H1 (cell line): ENCODE measurements at regions not wholly inside any gene's neighbourhood (a gene's known extent, or its start where the extent isn't known, plus 50 kb on each side); places are given as distances from the start of the nearest gene placed in this dataset.

ENCODE experiments used
- CTCF ChIA-PET: fragments of 300-600 bp; sonication (Branson Sonifier 250); formaldehyde crosslinking; loops from one replicate; lab custom pipeline; 2021; ENCODE audit not compliant: partially characterized antibody; lab: Charles Lee
- POLR2A ChIA-PET: fragments of 300-600 bp; sonication (Branson Sonifier 250); formaldehyde crosslinking; loops from one replicate; lab custom pipeline; 2021; ENCODE audit warnings: inconsistent platforms; ENCODE audit not compliant: partially characterized antibody; lab: Charles Lee
- DNase-seq, 2 experiments: peaks; one replicate each; pipeline versions ENCODE4 v3.0.0 to v3.0.0-alpha.2; 2010 to 2022; ENCODE audit warnings: low spot score in 2 of 2, low read depth in 1 of 2, mixed read lengths in 1 of 2
- FAIRE-seq: peaks from 2 replicates; lab custom pipeline; 2011; peaks lifted over from hg19 to GRCh38; lab: Jason Lieb, UNC
- H2AFZ ChIP-seq: 2 replicates; pipeline ENCODE4 v1.8.1; 2012; ENCODE audit warnings: low read length, inconsistent platforms
- H2AK5ac ChIP-seq: 2 replicates; pipeline ENCODE4 v1.6.1; 2013; ENCODE audit warnings: low read depth, low read length
- H2BK120ac ChIP-seq: replicated peaks from 2 replicates; pipeline ENCODE3; 2013; ENCODE audit warnings: low read depth, low read length, inconsistent platforms
- H2BK12ac ChIP-seq: 2 replicates; pipeline ENCODE4 v1.6.1; 2013; ENCODE audit warnings: low read depth, low read length
- H2BK15ac ChIP-seq: 2 replicates; pipeline ENCODE4 v1.6.1; 2013; ENCODE audit warnings: low read length
- H2BK20ac ChIP-seq: 2 replicates; pipeline ENCODE4 v1.6.1; 2013; ENCODE audit warnings: low read length
- H2BK5ac ChIP-seq: 2 replicates; pipeline ENCODE4 v1.6.1; 2013; ENCODE audit warnings: low read depth, low read length
- H3K14ac ChIP-seq: 2 replicates; pipeline ENCODE4 v1.6.1; 2013; ENCODE audit warnings: inconsistent platforms; ENCODE audit not compliant: insufficient read length
- H3K18ac ChIP-seq: 2 replicates; pipeline ENCODE4 v1.6.1; 2013; ENCODE audit warnings: low read length; ENCODE audit errors: extremely low read depth
- H3K23ac ChIP-seq: 2 replicates; pipeline ENCODE4 v1.6.1; 2013; ENCODE audit warnings: inconsistent platforms; ENCODE audit not compliant: insufficient read length
- H3K23me2 ChIP-seq: 2 replicates; pipeline ENCODE4 v1.6.1; 2013; ENCODE audit warnings: low read depth, low read length
- H3K27ac ChIP-seq: 2 replicates; pipeline ENCODE4 v1.6.1; 2011; ENCODE audit warnings: low read depth, low read length, inconsistent platforms
- H3K27me3 ChIP-seq, 4 experiments: replicated peaks in 1 of 4; 1 replicate in 1 of 4; 2 replicates in 3 of 4; pipeline versions ENCODE4 v1.6.1 to v1.8.1; 2011 to 2013; ENCODE audit warnings: low read length in 3 of 4, mild to moderate bottlenecking in 3 of 4, inconsistent platforms in 2 of 4, mixed read lengths in 2 of 4, moderate library complexity in 1 of 4; ENCODE audit not compliant: control insufficient read depth in 3 of 4, insufficient read depth in 3 of 4; ENCODE audit errors: extremely low read depth in 1 of 4
- H3K36me3 ChIP-seq, 4 experiments: 2 replicates each; pipeline versions ENCODE4 v1.6.1 to v1.8.1; 2011 to 2013; ENCODE audit warnings: mild to moderate bottlenecking in 4 of 4, low read length in 3 of 4, moderate library complexity in 2 of 4, control low read depth in 1 of 4, inconsistent platforms in 1 of 4; ENCODE audit not compliant: insufficient read depth in 4 of 4, control insufficient read depth in 2 of 4
- H3K4ac ChIP-seq: replicated peaks from 2 replicates; pipeline ENCODE3; 2013; ENCODE audit warnings: low read length, low read depth, mixed read lengths, inconsistent platforms; ENCODE audit not compliant: insufficient read length
- H3K4me1 ChIP-seq, 4 experiments: replicated peaks in 1 of 4; 1 replicate in 1 of 4; 2 replicates in 3 of 4; pipeline versions ENCODE4 v1.6.1 to v1.8.1; 2011 to 2013; ENCODE audit warnings: low read length in 3 of 4, inconsistent platforms in 2 of 4, mixed read lengths in 1 of 4; ENCODE audit not compliant: insufficient read depth in 4 of 4, control insufficient read depth in 3 of 4
- H3K4me2 ChIP-seq, 2 experiments: 2 replicates each; pipeline versions ENCODE4 v1.6.1 to v1.8.1; 2011 to 2013; ENCODE audit warnings: low read depth in 2 of 2, low read length in 2 of 2, control low read depth in 1 of 2, inconsistent platforms in 1 of 2, mild to moderate bottlenecking in 1 of 2; ENCODE audit not compliant: insufficient read depth in 1 of 2
- H3K4me3 ChIP-seq, 4 experiments: fragments of 200-600, 300-600 bp in 1 of 4; sonication (generic), shearing (Covaris generic), sonication (Bioruptor Twin) in 1 of 4; 2 replicates each; pipeline versions ENCODE4 v1.5.1 to v1.8.1; 2011 to 2016; ENCODE audit warnings: low read length in 4 of 4, low read depth in 3 of 4, control low read depth in 2 of 4, inconsistent platforms in 2 of 4, mild to moderate bottlenecking in 2 of 4, mixed read lengths in 1 of 4, moderate library complexity in 1 of 4; ENCODE audit not compliant: insufficient read depth in 2 of 4; ENCODE audit errors: extremely low read depth in 1 of 4
- H3K56ac ChIP-seq: replicated peaks from 2 replicates; pipeline ENCODE3; 2013; ENCODE audit warnings: low read depth, mild to moderate bottlenecking, mixed read lengths, low read length, inconsistent platforms; ENCODE audit not compliant: insufficient read length
- H3K79me1 ChIP-seq: 2 replicates; pipeline ENCODE4 v1.6.1; 2013; ENCODE audit warnings: low read depth, low read length, control low read depth
- H3K79me2 ChIP-seq, 2 experiments: 2 replicates each; pipeline versions ENCODE4 v1.6.1 to v1.8.1; 2012 to 2013; ENCODE audit warnings: low read length in 2 of 2, mild to moderate bottlenecking in 2 of 2, inconsistent platforms in 1 of 2; ENCODE audit not compliant: insufficient read depth in 2 of 2, control insufficient read depth in 1 of 2
- H3K9ac ChIP-seq, 4 experiments: replicated peaks in 1 of 4; 1 replicate in 1 of 4; 2 replicates in 3 of 4; pipeline versions ENCODE4 v1.6.1 to v1.8.1; 2011 to 2013; ENCODE audit warnings: low read depth in 3 of 4, low read length in 3 of 4, control low read depth in 2 of 4, mild to moderate bottlenecking in 2 of 4, moderate library complexity in 2 of 4, inconsistent platforms in 1 of 4; ENCODE audit errors: extremely low read depth in 1 of 4
- H3K9me3 ChIP-seq, 2 experiments: 2 replicates each; pipeline versions ENCODE4 v1.6.1 to v1.8.1; 2012 to 2013; ENCODE audit warnings: mild to moderate bottlenecking in 2 of 2, moderate library complexity in 2 of 2, control low read depth in 1 of 2, inconsistent platforms in 1 of 2, low read depth in 1 of 2, low read length in 1 of 2, mixed read lengths in 1 of 2; ENCODE audit not compliant: insufficient read depth in 2 of 2
- H4K20me1 ChIP-seq, 2 experiments: replicated peaks in 1 of 2; 2 replicates each; pipeline versions ENCODE3 to v1.8.1; 2011 to 2013; ENCODE audit warnings: inconsistent platforms in 2 of 2, low read length in 2 of 2, mild to moderate bottlenecking in 1 of 2; ENCODE audit not compliant: insufficient read depth in 2 of 2, control insufficient read depth in 1 of 2
- H4K5ac ChIP-seq: 2 replicates; pipeline ENCODE4 v1.6.1; 2013; ENCODE audit warnings: low read length, low read depth, mixed read lengths, inconsistent platforms; ENCODE audit not compliant: insufficient read length
- H4K8ac ChIP-seq: 2 replicates; pipeline ENCODE4 v1.8.0; 2013; ENCODE audit warnings: mild to moderate bottlenecking, moderate library complexity, low read length, inconsistent platforms; ENCODE audit not compliant: insufficient read depth; ENCODE audit errors: extremely low read depth
- H4K91ac ChIP-seq: replicated peaks from 2 replicates; pipeline ENCODE3; 2013; ENCODE audit warnings: low read length, mixed read lengths, inconsistent platforms; ENCODE audit not compliant: insufficient read length
- BACH1 ChIP-seq: IDR thresholded peaks from 2 replicates; pipeline ENCODE4 v1.6.1; 2012; ENCODE audit warnings: low read length, improper control_type of control experiment
- BRCA1 ChIP-seq: IDR thresholded peaks from 2 replicates; pipeline ENCODE4 v1.6.1; 2012; ENCODE audit warnings: low read depth, low read length, improper control_type of control experiment
- CEBPB ChIP-seq: IDR thresholded peaks from 2 replicates; pipeline ENCODE4 v1.6.1; 2012; ENCODE audit warnings: low read depth, low read length
- CHD2 ChIP-seq: IDR thresholded peaks from 2 replicates; pipeline ENCODE4 v1.6.1; 2012; ENCODE audit warnings: low read length, improper control_type of control experiment
- GABPA ChIP-seq: IDR thresholded peaks from 2 replicates; pipeline ENCODE4 v1.6.1; 2011; ENCODE audit warnings: mild to moderate bottlenecking, low read length, moderate library complexity, borderline replicate concordance; ENCODE audit not compliant: insufficient read depth
- HDAC2 ChIP-seq, 2 experiments: fragments of 300-600 bp in 1 of 2; sonication (generic) in 1 of 2; IDR thresholded peaks; 2 replicates each; pipeline ENCODE4 v1.6.1; 2011 to 2012; ENCODE audit warnings: low read depth in 2 of 2, low read length in 2 of 2, mild to moderate bottlenecking in 2 of 2, moderate library complexity in 2 of 2, borderline replicate concordance in 1 of 2, inconsistent platforms in 1 of 2
- PHF8 ChIP-seq: fragments of 200-600 bp; sonication (generic); conservative IDR thresholded peaks from 2 replicates; pipeline ENCODE4 v1.7.1; 2012; ENCODE audit warnings: low read depth, mild to moderate bottlenecking, inconsistent platforms, low read length, moderate library complexity
- RAD21 ChIP-seq, 2 experiments: IDR thresholded peaks in 1 of 2; conservative IDR thresholded peaks in 1 of 2; 2 replicates each; pipeline ENCODE4 v1.6.1; 2011; ENCODE audit warnings: low read depth in 2 of 2, low read length in 2 of 2, improper control_type of control experiment in 1 of 2, inconsistent platforms in 1 of 2, mild to moderate bottlenecking in 1 of 2, moderate library complexity in 1 of 2
- RNF2 ChIP-seq: fragments of 200-900, 300-1000 bp; sonication (generic); IDR thresholded peaks from 2 replicates; pipeline ENCODE4 v1.7.1; 2016; ENCODE audit warnings: borderline replicate concordance, low read depth, mild to moderate bottlenecking, antibody characterized with exemption, low read length; ENCODE audit not compliant: poor library complexity, severe bottlenecking; ENCODE audit errors: missing control alignments
- SIN3A ChIP-seq, 2 experiments: IDR thresholded peaks in 1 of 2; conservative IDR thresholded peaks in 1 of 2; 2 replicates each; pipeline ENCODE4 v1.6.1; 2011 to 2012; ENCODE audit warnings: low read length in 2 of 2, improper control_type of control experiment in 1 of 2, low read depth in 1 of 2, mild to moderate bottlenecking in 1 of 2
- SIRT6 ChIP-seq: IDR thresholded peaks from one replicate; pipeline ENCODE4 v1.7.1; 2012; ENCODE audit warnings: low read length, inconsistent platforms
- SP1 ChIP-seq: IDR thresholded peaks from 2 replicates; pipeline ENCODE4 v1.6.1; 2011; ENCODE audit warnings: low read depth, low read length
- SRF ChIP-seq: IDR thresholded peaks from 2 replicates; pipeline ENCODE4 v1.6.1; 2011; ENCODE audit warnings: mild to moderate bottlenecking, low read depth, low read length, moderate library complexity
- TBP ChIP-seq: IDR thresholded peaks from 2 replicates; pipeline ENCODE4 v1.6.1; 2011; ENCODE audit warnings: low read depth, low read length, improper control_type of control experiment
- ZNF274 ChIP-seq: IDR thresholded peaks from 2 replicates; pipeline ENCODE4 v1.7.0; 2012; ENCODE audit warnings: low read length, borderline replicate concordance; ENCODE audit errors: extremely low read depth
- WGBS, 2 experiments: shearing (Covaris generic) in 1 of 2; methylation state at CpG; one replicate each; pipeline versions ENCODE4 v1.1.6 to v1.1.7; 2013 to 2015; ENCODE audit warnings: low lambda C conversion rate in 2 of 2, mixed read lengths in 2 of 2, inconsistent platforms in 1 of 2, low coverage in 1 of 2, missing lambda C conversion rate in 1 of 2; ENCODE audit not compliant: insufficient replicate concordance in 2 of 2, insufficient coverage in 1 of 2, insufficient read length in 1 of 2; ENCODE audit errors: extremely low coverage in 1 of 2, missing lambda C conversion rate in 1 of 2; 5-methylcytosine and 5-hydroxymethylcytosine counted together

DNA sequence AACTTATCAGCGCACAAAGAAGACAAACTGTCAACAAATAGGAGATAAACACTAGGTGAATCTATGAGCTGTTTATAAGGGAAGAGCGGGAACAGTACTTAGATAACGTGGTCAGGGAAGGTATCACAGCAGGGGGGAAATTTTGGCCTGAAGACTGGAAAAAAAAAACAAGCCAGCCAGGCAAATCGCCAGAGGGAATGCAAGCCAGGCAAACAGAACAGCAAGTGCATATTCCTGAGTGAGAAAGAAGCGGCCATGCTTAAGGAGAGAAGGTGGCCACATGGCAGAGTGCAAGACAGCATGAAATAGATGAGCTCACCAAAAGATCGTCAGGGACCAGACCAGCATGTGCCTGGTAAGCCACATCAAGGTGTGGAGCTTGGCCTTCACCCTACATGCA, 466.5 kb upstream of the ARID1B start:
- Histone ChIP-seq H3K14ac (no peak overlapping the region), H3K4me3 (no peak overlapping the region), H2BK12ac (no peak overlapping the region), H3K23me2 (no peaks in the 10 kb centered on the region), H2BK120ac (no peak overlapping the region), H3K9ac (no peak overlapping the region), H3K4ac (no peak overlapping the region), H2AFZ (no peak overlapping the region), H3K27me3 (no peaks in the 10 kb centered on the region), H3K27ac (no peak overlapping the region), H4K20me1 (no peaks in the 10 kb centered on the region), H3K9me3 (no peaks in the 10 kb centered on the region; a peak in 1 of 4 replicates), H2BK15ac (no peak overlapping the region), H3K23ac (no peak overlapping the region), H3K79me2 (no peaks in the 10 kb centered on the region), H3K56ac (no peak overlapping the region), H3K79me1 (no peaks in the 10 kb centered on the region), H4K91ac (no peak overlapping the region), H3K18ac (no peak overlapping the region), H3K4me1 (no peaks in the 10 kb centered on the region), H3K36me3 (no peaks in the 10 kb centered on the region; a peak in 1 of 8 replicates), H2BK20ac (no peak overlapping the region), H2BK5ac (no peak overlapping the region), H4K8ac (no peak overlapping the region), H3K4me2 (no peak overlapping the region), H2AK5ac (no peak overlapping the region), H4K5ac (no peak overlapping the region)
- ChIA-PET CTCF (no interaction called here), POLR2A (no interaction called here)
- no peak for DNase-seq
- 88% methylated on average over 6 of the region's 6 CpGs; no CpG with 5 or more reads in 1 of the 2 experiments for WGBS, 2 experiments
- FAIRE-seq, result no peak
- no peak for TF ChIP-seq TBP
- no peak for TF ChIP-seq BRCA1
- no peak for TF ChIP-seq SIN3A (conservative IDR thresholded peaks at IDR 0.05 in 1 of 2, IDR thresholded peaks at IDR 0.05 in 1 of 2; ENCODE audit: low read depth in 1 of 2, low read length in 2 of 2)
- no peak for TF ChIP-seq SRF
- TF ChIP-seq CEBPB, result no peak
- TF ChIP-seq RNF2, result no peak
- no peak for TF ChIP-seq SP1
- TF ChIP-seq BACH1, result no peak
- TF ChIP-seq HDAC2 (IDR thresholded peaks at IDR 0.05; ENCODE audit: borderline replicate concordance in 1 of 2, low read depth in 2 of 2, low read length in 2 of 2), result no peak
- no peak for TF ChIP-seq GABPA
- no peak for TF ChIP-seq PHF8
- no peak for TF ChIP-seq CHD2
- TF ChIP-seq ZNF274, result no peak
- TF ChIP-seq SIRT6, result no peak
- no peak for TF ChIP-seq RAD21 (IDR thresholded peaks at IDR 0.05 in 1 of 2, conservative IDR thresholded peaks at IDR 0.05 in 1 of 2; ENCODE audit: low read depth in 2 of 2, low read length in 2 of 2)
